Heart right ventricle (tissue), 16 donors: ENCODE measurements at regions not wholly inside any gene's neighbourhood (a gene's known extent, or its start where the extent isn't known, plus 50 kb on each side); places are given as distances from the start of the nearest gene placed in this dataset.

Experiments used
- ATAC-seq, 8 donors: fragments of 200-7000 bp; cut with Tn5 transposase; one replicate each; pipeline ENCODE4 v1.9.1; 2020; ENCODE audit warnings: mild to moderate bottlenecking in 8 of 8, moderate library complexity in 8 of 8, moderate number of reproducible peaks in 1 of 8
- DNase-seq, 2 donors: peaks; one replicate each; pipeline ENCODE4 v3.0.0-alpha.2; 2020
- H3K27ac ChIP-seq, 10 donors: fragments of 200-600 bp; sonication (generic) in 2 of 10; one replicate each; pipeline versions ENCODE4 v1.5.0 to v1.8.0; 2020 to 2022; ENCODE audit warnings: mild to moderate bottlenecking in 3 of 10
- H3K27me3 ChIP-seq, 7 donors: fragments of 200-600 bp; one replicate each; pipeline ENCODE4 v1.8.0; 2021 to 2022; ENCODE audit warnings: mild to moderate bottlenecking in 2 of 7
- H3K36me3 ChIP-seq, 9 donors: fragments of 200-600 bp; sonication (generic) in 1 of 9; one replicate each; pipeline versions ENCODE4 v1.5.0 to v1.8.0; 2020 to 2022; ENCODE audit warnings: mild to moderate bottlenecking in 2 of 9
- H3K4me1 ChIP-seq, 9 donors: fragments of 200-600 bp; sonication (generic) in 1 of 9; one replicate each; pipeline versions ENCODE4 v1.5.0 to v1.8.0; 2020 to 2022; ENCODE audit warnings: mild to moderate bottlenecking in 4 of 9
- H3K4me3 ChIP-seq, 10 donors: fragments of 200-600 bp; sonication (generic) in 2 of 10; one replicate each; pipeline versions ENCODE4 v1.5.0 to v1.8.0; 2020 to 2022; ENCODE audit warnings: mild to moderate bottlenecking in 7 of 10, moderate library complexity in 2 of 10
- H3K9me3 ChIP-seq, 11 donors: fragments of 200-600 bp in 10 of 11; sonication (generic) in 2 of 11; one replicate each; pipeline versions ENCODE4 v1.5.0 to v1.8.0; 2013 to 2022; ENCODE audit warnings: mild to moderate bottlenecking in 2 of 11, control low read depth in 1 of 11, moderate library complexity in 1 of 11
- CTCF ChIP-seq, 9 donors: fragments of 200-600 bp; sonication (generic) in 2 of 9; IDR thresholded peaks; one replicate each; pipeline versions ENCODE4 v1.5.0 to v1.8.0; 2021 to 2022; ENCODE audit warnings: antibody characterized with exemption in 9 of 9, mild to moderate bottlenecking in 5 of 9, moderate library complexity in 1 of 9
- WGBS, 2 donors: extraction: QIAGEN DNeasy Blood & Tissue Kit; methylation state at CpG; one replicate each; pipeline ENCODE4 v1.1.7; 2013; ENCODE audit warnings: inconsistent platforms in 1 of 2; 5-methylcytosine and 5-hydroxymethylcytosine counted together
- intact Hi-C, 10 donors: fragments of 100-400 bp; cut with DNase I; formaldehyde crosslinking; loops; one replicate each; pipeline versions ENCODE4 v1.11.1 to v1.14.2; 2022
- donor health status: Arrhythmogenic right ventricular cardiomyopathy.
- donor health status: ischemic (EF 13 %, LVEDD 7.1; RV severe dilation, severe dysfunction).
- donor health status: healthy with polysubstance abuse.
- donor health status: DM: no; HTN: yes; CAD: no.
- donor health status: DM: no; HTN: no; CAD: no.
- donor health status: ischemic (EF 25% LVEDD 6.9; RV normal size, moderate dysfunction).
- donor health status: ischemic (EF 25% LVEDD 5.7; RV mildly dilated, moderate dysfunction).
- donor health status: healthy.
- donor health status: DM: yes; HTN: yes; CAD: no.
- donor health status: Ischemic cardiomyopathy.
- donor health status: ischemic (EF 35%, LVEDD 5.7; RV mildly dilated, moderate dysfunction).
- donor health status: nonischemic (EF 11% LVEDD 7.7; RV severe dilation, severe dysfunction).
- donor health status: DM: yes; HTN: yes; CAD: no.
- donor health status: PGD.
- donor health status: ischemic (EF 29% LVEDD 5.4; RV normal size, mild dysfunction).
- donor health status: nonischemic (EF 23%, LVEDD 6.1; RV moderate dilation, normal function).

GRCh38 chr1:24990779-24991641, 60.9 kb upstream of the RUNX3 start:
- no peak for DNase-seq
- Histone ChIP-seq H3K27ac (peak overlapping the region in 1 of 10 donors; percentile 83), H3K27me3 (peaks cover 0 to 51% (median 21%) of the 10 kb centered on the region in 7 donors), H3K9me3 (peaks cover 0 to 10% (median 0%) of the 10 kb centered on the region in 11 donors), H3K4me3 (no peak overlapping the region), H3K36me3 (no peaks in the 10 kb centered on the region), H3K4me1 (peaks cover 0 to 18% (median 0%) of the 10 kb centered on the region in 9 donors)
- WGBS, 2 donors = 60 to 70% methylated on average over 9 of the region's 9 CpGs
- intact Hi-C loops = loop anchor here in 1 of 10 donors (2.0 kb wide), 1 partner anchor 68 kb away; no protein-coding TSS in a partner anchor
- TF ChIP-seq CTCF (IDR thresholded peaks at IDR 0.05) = no peak
- no peak for ATAC-seq

DNA sequence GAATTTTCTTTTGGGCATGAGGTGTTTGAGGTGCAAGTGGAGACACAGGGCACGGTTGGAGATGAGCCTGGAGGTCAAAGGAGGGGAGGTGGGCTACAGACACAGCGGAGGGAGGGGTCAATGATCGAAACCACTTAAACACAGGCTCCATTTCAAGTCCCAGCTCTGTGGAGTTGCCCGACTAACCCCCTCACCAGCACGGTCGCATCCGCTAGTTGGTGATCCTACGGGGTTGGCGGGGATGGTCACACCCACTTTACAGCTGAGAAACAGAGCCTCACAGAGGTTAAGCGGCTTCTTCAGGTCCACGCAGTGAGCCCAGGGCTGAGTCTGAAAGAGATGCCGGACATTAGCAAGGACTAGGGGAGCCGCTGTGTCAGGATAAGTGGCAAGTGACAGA, 60.1 kb upstream of the RUNX3 start:
- Histone ChIP-seq H3K36me3 (no peaks in the 10 kb centered on the region), H3K4me1 (peaks cover 0 to 27% (median 0%) of the 10 kb centered on the region in 9 donors), H3K27ac (no peak overlapping the region), H3K27me3 (peaks cover 0 to 51% (median 21%) of the 10 kb centered on the region in 7 donors), H3K4me3 (no peak overlapping the region), H3K9me3 (peaks cover 0 to 10% (median 0%) of the 10 kb centered on the region in 11 donors)
- DNase-seq (no peak), ATAC-seq (no peak)
- 77 to 79% methylated on average over 13 of the region's 13 CpGs for WGBS, 2 donors
- intact Hi-C loops = loop anchor here in 1 of 10 donors (2.0 kb wide), 1 partner anchor 67 kb away; no protein-coding TSS in a partner anchor
- TF ChIP-seq CTCF (IDR thresholded peaks at IDR 0.05) = no peak

- H3K4me3 ChIP-seq = no peak overlapping the region
- no peak for ATAC-seq
- WGBS, 2 donors = 79 to 84% methylated on average over 2 of the region's 2 CpGs
- H3K27me3 ChIP-seq = peaks cover 0 to 55% (median 21%) of the 10 kb centered on the region in 7 donors
- TF ChIP-seq CTCF (IDR thresholded peaks at IDR 0.05) = no peak
- no peak for DNase-seq
- peaks cover 0 to 10% (median 0%) of the 10 kb centered on the region in 11 donors for H3K9me3 ChIP-seq
- no peaks in the 10 kb centered on the region for H3K36me3 ChIP-seq
- intact Hi-C loops = no loop called here
- H3K4me1 ChIP-seq = peaks cover 0 to 32% (median 0%) of the 10 kb centered on the region in 9 donors
- H3K27ac ChIP-seq = no peak overlapping the region
Observed at GRCh38 chr1:24989082-24989481, 59.0 kb upstream of the RUNX3 start.

DNA sequence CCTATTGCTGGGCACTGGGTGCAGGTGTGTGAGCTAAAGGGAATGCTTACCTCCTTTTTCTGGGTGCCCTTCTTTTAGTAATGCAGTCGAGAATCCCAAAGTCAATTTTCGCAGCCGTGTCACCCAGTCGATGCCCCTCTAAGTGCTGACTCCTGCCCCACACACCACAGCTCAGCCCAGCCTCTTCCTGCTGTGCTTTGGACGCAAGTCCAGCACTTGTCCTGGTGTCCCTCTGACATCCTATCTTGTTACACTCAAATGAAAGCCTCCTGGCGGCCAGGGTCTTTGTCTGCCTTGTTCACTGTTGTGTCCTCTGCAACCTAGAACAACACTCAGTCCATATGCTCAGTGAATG, 58.5 kb upstream of the RUNX3 start:
- peaks cover 0 to 10% (median 0%) of the 10 kb centered on the region in 11 donors for H3K9me3 ChIP-seq
- DNase-seq (no peak), ATAC-seq (no peak)
- no peak for TF ChIP-seq CTCF (IDR thresholded peaks at IDR 0.05)
- 78 to 86% methylated on average over 6 of the region's 6 CpGs for WGBS, 2 donors
- H3K4me3 ChIP-seq = no peak overlapping the region
- peaks cover 0 to 58% (median 21%) of the 10 kb centered on the region in 7 donors for H3K27me3 ChIP-seq
- no peaks in the 10 kb centered on the region for H3K36me3 ChIP-seq
- intact Hi-C loops = no loop called here
- no peak overlapping the region for H3K27ac ChIP-seq
- H3K4me1 ChIP-seq = peaks cover 0 to 32% (median 0%) of the 10 kb centered on the region in 9 donors
